ENCODE measurements at regions not wholly inside any gene's neighbourhood (a gene's known extent, or its start where the extent isn't known, plus 50 kb on each side); places are given as distances from the start of the nearest gene placed in this dataset.
"Not testable (repeated sequence)": the region's sequence is repeated elsewhere in the genome, so short reads cannot be mapped to it uniquely, and the experiment has no call there.

DNA sequence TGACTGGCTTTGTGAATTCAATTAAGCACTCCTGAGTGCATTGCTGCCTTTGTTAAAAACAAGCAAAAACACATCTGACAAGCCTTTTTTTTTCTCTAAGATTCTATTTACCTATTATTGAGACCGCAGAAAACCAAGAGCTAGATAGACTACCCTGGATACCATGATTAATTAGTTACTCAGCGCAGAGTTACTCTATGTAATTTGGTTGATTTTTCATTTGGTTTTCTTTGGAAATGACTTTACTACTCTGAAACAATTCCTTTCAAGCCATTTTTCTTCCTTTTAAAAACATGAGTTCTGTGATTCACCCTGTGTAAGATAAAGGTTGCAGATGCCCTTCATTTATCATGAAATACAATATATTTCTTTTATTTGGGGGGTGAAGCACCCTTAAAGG is 421.6 kb upstream of the PIK3R1 start:
- H3K9me2 ChIP-seq (replicated peaks; ENCODE audit: control insufficient read depth, low read length): no peaks in the 10 kb centered on the region
- TF ChIP-seq EZH2phosphoT487 (IDR thresholded peaks at IDR 0.05; ENCODE audit: borderline replicate concordance, low read length) (no peak), CTCF (IDR thresholded peaks at IDR 0.05; ENCODE audit: low read depth, low read length, poor library complexity, severe bottlenecking) (no peak)
- H4K20me1 ChIP-seq (ENCODE audit: control insufficient read depth, insufficient read depth, low read depth, low read length): no peaks in the 10 kb centered on the region
- no peaks in the 10 kb centered on the region for H3K79me2 ChIP-seq (ENCODE audit: control insufficient read depth, low read length)
- no peak overlapping the region for H3K4me2 ChIP-seq (ENCODE audit: low read length)
- H3K27me3 ChIP-seq (ENCODE audit: control insufficient read depth, low read length): no peaks in the 10 kb centered on the region
- no peaks in the 10 kb centered on the region for H3K9me3 ChIP-seq (ENCODE audit: control insufficient read depth, insufficient read depth, low read length)
- no peak overlapping the region for H3K27ac ChIP-seq (ENCODE audit: low read depth, low read length)
- no peaks in the 10 kb centered on the region for H3K4me1 ChIP-seq (ENCODE audit: control insufficient read depth, low read length)
- no peak overlapping the region for H3K4me3 ChIP-seq (ENCODE audit: low read length)
- no peaks in the 10 kb centered on the region for H3K36me3 ChIP-seq (ENCODE audit: control insufficient read depth, low read length)
- no peaks in the 10 kb centered on the region for H3F3A ChIP-seq (ENCODE audit: control insufficient read depth, insufficient read depth)

GRCh38 chr5:67793418-67793817 is 422.1 kb upstream of the PIK3R1 start:
- no peaks in the 10 kb centered on the region for H3K9me3 ChIP-seq (ENCODE audit: control insufficient read depth, insufficient read depth, low read length)
- H3K4me1 ChIP-seq (ENCODE audit: control insufficient read depth, low read length): no peaks in the 10 kb centered on the region
- no peaks in the 10 kb centered on the region for H3K36me3 ChIP-seq (ENCODE audit: control insufficient read depth, low read length)
- no peak for TF ChIP-seq EZH2phosphoT487 (IDR thresholded peaks at IDR 0.05; ENCODE audit: borderline replicate concordance, low read length)
- TF ChIP-seq CTCF (IDR thresholded peaks at IDR 0.05; ENCODE audit: low read depth, low read length, poor library complexity, severe bottlenecking): no peak
- H3K4me2 ChIP-seq (ENCODE audit: low read length): no peak overlapping the region
- no peaks in the 10 kb centered on the region for H3K9me2 ChIP-seq (replicated peaks; ENCODE audit: control insufficient read depth, low read length)
- H3K79me2 ChIP-seq (ENCODE audit: control insufficient read depth, low read length): no peaks in the 10 kb centered on the region
- H3K27ac ChIP-seq (ENCODE audit: low read depth, low read length): no peak overlapping the region
- H3K4me3 ChIP-seq (ENCODE audit: low read length): no peak overlapping the region
- no peaks in the 10 kb centered on the region for H4K20me1 ChIP-seq (ENCODE audit: control insufficient read depth, insufficient read depth, low read depth, low read length)
- H3F3A ChIP-seq (ENCODE audit: control insufficient read depth, insufficient read depth): no peaks in the 10 kb centered on the region
- H3K27me3 ChIP-seq (ENCODE audit: control insufficient read depth, low read length): no peaks in the 10 kb centered on the region

GRCh38 chr5:67792891-67793290 is 422.7 kb upstream of the PIK3R1 start:
- Histone ChIP-seq H3K9me3 (ENCODE audit: control insufficient read depth, insufficient read depth, low read length) (no peaks in the 10 kb centered on the region), H3K36me3 (ENCODE audit: control insufficient read depth, low read length) (no peaks in the 10 kb centered on the region), H4K20me1 (ENCODE audit: control insufficient read depth, insufficient read depth, low read depth, low read length) (no peaks in the 10 kb centered on the region), H3F3A (ENCODE audit: control insufficient read depth, insufficient read depth) (no peaks in the 10 kb centered on the region), H3K9me2 (replicated peaks; ENCODE audit: control insufficient read depth, low read length) (no peaks in the 10 kb centered on the region), H3K27me3 (ENCODE audit: control insufficient read depth, low read length) (no peaks in the 10 kb centered on the region), H3K4me1 (ENCODE audit: control insufficient read depth, low read length) (no peaks in the 10 kb centered on the region), H3K79me2 (ENCODE audit: control insufficient read depth, low read length) (no peaks in the 10 kb centered on the region), H3K4me3 (ENCODE audit: low read length) (no peak overlapping the region), H3K4me2 (ENCODE audit: low read length) (no peak overlapping the region), H3K27ac (ENCODE audit: low read depth, low read length) (no peak overlapping the region)
- no peak for TF ChIP-seq EZH2phosphoT487 (IDR thresholded peaks at IDR 0.05; ENCODE audit: borderline replicate concordance, low read length)
- no peak for TF ChIP-seq CTCF (IDR thresholded peaks at IDR 0.05; ENCODE audit: low read depth, low read length, poor library complexity, severe bottlenecking)

- no peak for TF ChIP-seq EZH2phosphoT487 (IDR thresholded peaks at IDR 0.05; ENCODE audit: borderline replicate concordance, low read length)
- TF ChIP-seq CTCF (IDR thresholded peaks at IDR 0.05; ENCODE audit: low read depth, low read length, poor library complexity, severe bottlenecking): no peak
- no peaks in the 10 kb centered on the region for H3F3A ChIP-seq (ENCODE audit: control insufficient read depth, insufficient read depth)
These were observed 425.2 kb upstream of the PIK3R1 start for GRCh38 chr5:67790390-67790789.

DNA sequence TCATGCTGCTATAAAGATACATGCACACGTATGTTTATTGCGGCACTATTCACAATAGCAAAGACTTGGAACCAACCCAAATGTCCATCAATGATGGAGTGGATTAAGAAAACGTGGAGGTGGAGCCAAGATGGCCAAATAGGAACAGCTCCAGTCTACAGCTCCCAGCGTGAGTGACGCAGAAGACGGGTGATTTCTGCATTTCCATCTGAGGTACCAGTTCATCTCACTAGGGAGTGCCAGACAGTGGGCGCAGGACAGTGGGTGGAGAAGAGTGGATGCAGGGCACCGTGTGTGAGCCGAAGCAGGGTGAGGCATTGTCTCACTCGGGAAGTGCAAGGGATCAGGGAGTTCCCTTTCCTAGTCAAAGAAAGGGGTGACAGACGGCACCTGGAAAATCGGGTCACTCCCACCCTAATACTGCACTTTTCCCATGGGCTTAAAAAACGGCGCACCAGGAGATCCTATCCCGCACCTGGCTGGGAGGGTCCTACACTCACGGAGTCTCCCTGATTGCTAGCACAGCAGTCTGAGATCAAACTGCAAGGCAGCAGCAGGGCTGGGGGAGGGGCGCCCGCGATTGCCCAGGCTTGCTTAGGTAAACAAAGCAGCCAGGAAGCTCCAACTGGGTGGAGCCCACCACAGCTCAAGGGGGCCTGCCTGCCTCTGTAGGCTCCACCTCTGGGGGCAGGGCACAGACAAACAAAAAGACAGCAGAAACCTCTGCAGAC is 435.5 kb upstream of the PIK3R1 start:
- not testable (repeated sequence) for H3F3A ChIP-seq (ENCODE audit: control insufficient read depth, insufficient read depth); H3K27me3 ChIP-seq (ENCODE audit: control insufficient read depth, low read length); H3K36me3 ChIP-seq (ENCODE audit: control insufficient read depth, low read length); H3K4me2 ChIP-seq (ENCODE audit: low read length); H4K20me1 ChIP-seq (ENCODE audit: control insufficient read depth, insufficient read depth, low read depth, low read length); H3K9me3 ChIP-seq (ENCODE audit: control insufficient read depth, insufficient read depth, low read length); H3K79me2 ChIP-seq (ENCODE audit: control insufficient read depth, low read length); H3K4me1 ChIP-seq (ENCODE audit: control insufficient read depth, low read length); H3K4me3 ChIP-seq (ENCODE audit: low read length); H3K9me2 ChIP-seq (replicated peaks; ENCODE audit: control insufficient read depth, low read length); H3K27ac ChIP-seq (ENCODE audit: low read depth, low read length)

More at GRCh38 chr5:67790390-67790789, 425.2 kb upstream of the PIK3R1 start:
- Histone ChIP-seq H3K27ac (ENCODE audit: low read depth, low read length) (no peak overlapping the region), H3K79me2 (ENCODE audit: control insufficient read depth, low read length) (no peaks in the 10 kb centered on the region), H3K27me3 (ENCODE audit: control insufficient read depth, low read length) (no peaks in the 10 kb centered on the region), H3K36me3 (ENCODE audit: control insufficient read depth, low read length) (no peaks in the 10 kb centered on the region), H3K4me2 (ENCODE audit: low read length) (no peak overlapping the region), H3K9me2 (replicated peaks; ENCODE audit: control insufficient read depth, low read length) (no peaks in the 10 kb centered on the region), H4K20me1 (ENCODE audit: control insufficient read depth, insufficient read depth, low read depth, low read length) (no peaks in the 10 kb centered on the region), H3K4me3 (ENCODE audit: low read length) (no peak overlapping the region), H3K4me1 (ENCODE audit: control insufficient read depth, low read length) (no peaks in the 10 kb centered on the region), H3K9me3 (ENCODE audit: control insufficient read depth, insufficient read depth, low read length) (no peaks in the 10 kb centered on the region)

Data from DOHH2 (cell line).